H1 (cell line): ENCODE measurements at regions not wholly inside any gene's neighbourhood (a gene's known extent, or its start where the extent isn't known, plus 50 kb on each side); places are given as distances from the start of the nearest gene placed in this dataset.

Source experiments
- CTCF ChIP-seq, 3 experiments: IDR thresholded peaks; 1 replicate in 2 of 3; 2 replicates in 1 of 3; pipeline versions ENCODE4 v1.5.1 to v1.6.1; 2011; ENCODE audit warnings: low read length in 3 of 3, mild to moderate bottlenecking in 3 of 3, inconsistent platforms in 2 of 3, low read depth in 1 of 3, moderate library complexity in 1 of 3; ENCODE audit not compliant: insufficient read depth in 1 of 3; ENCODE audit errors: control extremely low read depth in 1 of 3
- JUND ChIP-seq: IDR thresholded peaks from 2 replicates; pipeline ENCODE4 v1.6.1; 2011; ENCODE audit warnings: mild to moderate bottlenecking, improper control_type of control experiment, low read length
- POLR2A ChIP-seq, 2 experiments: IDR thresholded peaks; 1 replicate in 1 of 2; 2 replicates in 1 of 2; pipeline ENCODE4 v1.6.1; 2011; ENCODE audit warnings: low read depth in 2 of 2, low read length in 2 of 2, mild to moderate bottlenecking in 2 of 2; ENCODE audit errors: control extremely low read depth in 1 of 2
- RFX5 ChIP-seq: IDR thresholded peaks from 2 replicates; pipeline ENCODE4 v1.6.1; 2011; ENCODE audit warnings: low read depth, low read length, improper control_type of control experiment, borderline replicate concordance
- TAF1 ChIP-seq: IDR thresholded peaks from 2 replicates; pipeline ENCODE4 v1.6.1; 2011; ENCODE audit warnings: mild to moderate bottlenecking, low read depth, low read length

DNA sequence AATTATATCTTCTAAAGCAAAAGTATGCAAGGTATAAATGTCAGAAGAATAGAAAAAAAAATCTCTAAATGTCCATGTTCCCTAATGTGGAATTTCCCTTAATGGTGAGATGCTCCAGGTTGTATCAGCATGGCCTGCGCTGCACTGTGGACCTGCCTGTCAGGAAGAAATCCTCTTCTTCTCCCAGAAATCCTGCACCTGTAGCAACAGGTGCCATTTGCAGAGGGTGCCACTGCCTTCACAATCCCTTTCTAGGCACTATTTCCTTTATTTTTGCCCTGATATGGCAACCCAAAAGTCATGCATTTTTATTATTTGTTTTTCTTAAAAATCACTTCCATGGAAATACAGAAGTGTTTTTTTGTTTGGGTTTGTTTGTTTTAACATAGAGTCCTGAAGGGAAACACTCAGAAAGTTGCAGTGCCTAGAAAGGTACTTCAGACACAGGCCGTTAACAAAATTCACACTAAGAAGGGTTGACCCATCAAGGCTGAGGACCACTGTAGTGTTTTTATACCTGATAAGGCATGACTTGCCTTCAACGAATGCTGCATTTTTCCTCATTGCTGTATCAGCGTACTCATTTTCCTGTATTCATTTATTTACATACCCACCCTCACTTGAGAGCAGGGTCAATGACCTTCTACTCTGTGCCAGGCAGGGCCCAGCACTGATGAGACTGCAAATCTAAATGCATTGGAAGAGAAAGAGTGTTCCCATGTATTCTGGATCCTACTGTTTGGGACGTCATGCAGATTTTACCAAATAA is 177.8 kb downstream of the SNX18 start:
- no peak for TF ChIP-seq CTCF (IDR thresholded peaks at IDR 0.05; ENCODE audit: control extremely low read depth in 1 of 3, insufficient read depth in 1 of 3, low read depth in 1 of 3, low read length in 3 of 3)
- TF ChIP-seq RFX5 = no peak
- TF ChIP-seq POLR2A (IDR thresholded peaks at IDR 0.05; ENCODE audit: control extremely low read depth in 1 of 2, low read depth in 2 of 2, low read length in 2 of 2) = no peak
- no peak for TF ChIP-seq JUND
- no peak for TF ChIP-seq TAF1
